ENCODE measurements at regions not wholly inside any gene's neighbourhood (a gene's known extent, or its start where the extent isn't known, plus 50 kb on each side); places are given as distances from the start of the nearest gene placed in this dataset.

- TF ChIP-seq EZH2phosphoT487 (conservative IDR thresholded peaks at IDR 0.05; ENCODE audit: low read length) (no peak), CTCF (IDR thresholded peaks at IDR 0.05; ENCODE audit: insufficient read depth, low read length, poor library complexity, severe bottlenecking) (no peak)
Measured at GRCh38 chr11:129740125-129740719, 75.4 kb upstream of the TMEM45B start.

All from SU-DHL-6 (cell line).